NCI-H1930 (cell line): ENCODE measurements at regions not wholly inside any gene's neighbourhood (a gene's known extent, or its start where the extent isn't known, plus 50 kb on each side); places are given as distances from the start of the nearest gene placed in this dataset.
"Not testable (repeated sequence)": the region's sequence is repeated elsewhere in the genome, so short reads cannot be mapped to it uniquely, and the experiment has no call there.

ENCODE experiments used
- DNase-seq, 2 experiments: peaks; one replicate each; lab custom pipeline; 2025; lab: John Stamatoyannopoulos, UW

DNA sequence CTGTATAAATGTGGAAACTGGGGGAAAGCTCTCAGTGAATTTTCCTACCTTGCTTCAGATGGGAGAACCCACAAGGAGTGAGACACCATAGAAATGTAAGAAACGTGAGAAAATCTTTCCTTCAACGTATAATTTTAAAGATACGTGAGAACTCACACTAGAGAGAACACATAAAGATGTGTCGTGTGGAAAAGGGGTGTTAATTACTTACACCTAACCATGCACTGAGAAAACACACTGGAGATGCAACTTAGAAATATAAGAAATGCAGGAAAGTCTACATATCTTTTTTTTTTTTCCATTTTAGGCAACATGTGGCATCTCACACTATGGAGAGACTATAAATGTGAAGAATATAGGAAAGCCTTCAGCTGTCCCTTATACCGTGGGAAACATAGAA, 352.9 kb upstream of the NETO1 start:
- no peak for DNase-seq

DNA sequence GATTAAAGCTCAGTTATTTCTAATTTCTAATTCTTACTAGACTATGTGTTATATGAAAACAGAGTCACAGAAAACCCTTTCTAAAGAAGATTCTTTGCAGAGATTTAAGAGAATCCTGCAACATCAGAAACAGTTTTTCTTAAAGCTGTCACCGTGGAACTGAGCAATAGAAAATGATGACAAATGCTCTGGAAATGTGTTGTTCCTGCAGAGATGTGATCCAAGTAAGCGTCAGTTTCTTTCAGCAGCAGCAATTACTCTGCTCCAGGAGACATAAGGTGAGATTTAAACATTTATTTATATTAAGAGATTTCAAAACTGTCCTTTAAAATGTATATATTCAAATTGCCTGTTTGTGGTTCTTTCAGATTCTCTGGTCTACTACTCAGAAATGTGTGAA, 350.5 kb upstream of the NETO1 start:
- no peak for DNase-seq

DNA sequence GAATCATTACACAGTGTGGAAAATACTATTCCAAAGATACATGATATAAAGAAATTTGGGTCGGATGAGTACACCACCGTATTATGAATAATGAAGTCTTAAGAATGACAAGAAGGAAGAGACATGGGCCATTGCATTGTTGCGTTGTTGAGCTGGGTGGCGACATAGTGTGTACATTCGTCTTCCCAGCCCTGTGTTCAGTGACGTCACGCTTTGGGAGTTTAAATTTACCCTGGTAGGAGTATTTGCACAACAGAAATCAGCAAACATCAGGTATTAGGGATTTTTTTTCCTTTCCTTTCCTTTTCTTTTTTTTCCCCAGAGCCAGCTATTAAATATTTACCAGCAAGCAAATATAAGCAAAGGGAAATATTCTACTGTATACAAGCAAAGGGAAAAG, 347.2 kb upstream of the NETO1 start:
- DNase-seq, result no peak

DNA sequence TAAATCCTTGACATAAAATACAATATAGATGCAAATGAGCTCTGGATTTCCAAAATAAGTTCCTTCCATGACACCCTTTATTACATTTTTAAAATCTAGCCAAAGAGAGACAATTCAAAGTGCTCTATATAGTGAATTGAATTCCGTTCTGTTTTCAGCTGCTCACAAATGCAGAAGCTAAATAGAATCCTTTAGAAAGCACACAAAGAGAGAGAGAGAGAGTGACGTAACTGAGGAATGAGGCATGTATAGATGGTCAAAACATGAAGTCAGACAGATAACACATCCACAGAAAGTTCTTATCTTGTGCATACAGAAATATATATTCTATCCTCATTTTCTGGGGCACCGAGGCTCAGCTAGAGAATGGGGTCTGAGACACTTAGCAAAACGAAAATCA, 344.7 kb upstream of the NETO1 start:
- no peak for DNase-seq

DNA sequence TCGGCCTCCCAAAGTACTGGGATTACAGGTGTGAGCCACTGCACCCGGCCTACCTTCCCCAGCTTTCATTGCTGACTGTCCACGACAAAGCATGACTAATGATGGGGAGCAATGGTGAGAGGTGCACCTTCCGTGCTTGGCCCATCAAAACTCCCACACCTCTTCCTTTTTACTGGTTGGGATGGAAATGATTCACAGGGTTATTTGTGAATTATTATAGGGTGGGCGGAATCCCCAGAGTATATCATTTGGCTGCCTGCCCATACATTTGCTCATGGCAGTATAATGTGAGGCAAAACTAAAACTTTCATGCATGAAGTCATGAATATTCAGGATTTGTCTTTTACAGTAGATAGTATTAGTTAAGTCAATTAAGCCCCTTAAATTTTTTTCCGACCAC, 334.2 kb upstream of the NETO1 start:
- no peak for DNase-seq

DNA sequence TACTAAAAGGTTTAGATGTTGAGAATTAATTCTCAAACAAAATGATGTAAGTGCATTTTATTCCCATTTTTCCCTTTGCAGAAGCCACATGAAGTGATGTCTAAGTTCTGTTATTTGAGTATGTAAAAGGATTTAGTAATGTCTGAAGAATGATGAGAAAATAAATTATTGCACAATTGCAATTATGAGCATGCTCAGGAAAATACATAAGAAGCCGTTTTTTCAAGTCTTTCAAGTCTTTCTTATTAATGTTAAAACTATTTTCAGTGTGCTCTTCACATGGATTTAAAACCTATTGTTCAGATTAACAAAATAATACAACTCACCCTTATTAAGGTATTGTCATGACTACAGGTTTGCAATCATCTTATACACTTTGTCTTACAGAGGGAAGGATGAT, 331.4 kb upstream of the NETO1 start:
- no peak for DNase-seq

DNA sequence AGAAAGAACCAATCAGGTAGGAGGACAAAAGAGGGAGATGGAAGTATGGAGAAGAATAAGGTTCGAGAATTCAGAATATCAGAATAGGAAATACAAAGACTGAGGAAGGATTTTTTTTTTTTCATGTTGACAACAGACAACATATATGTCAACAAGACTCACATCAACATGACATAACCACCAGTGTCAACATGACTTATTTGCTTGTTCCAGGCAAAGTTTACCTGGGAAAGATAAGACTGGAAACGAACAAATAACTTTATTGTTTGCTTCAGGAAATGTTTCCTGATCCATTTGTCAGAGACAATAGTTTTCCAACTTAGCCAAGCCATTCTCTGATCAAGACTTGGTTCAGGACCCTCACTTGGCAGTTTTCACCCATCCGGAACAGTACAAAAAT, 321.9 kb upstream of the NETO1 start:
- DNase-seq, result no peak

DNA sequence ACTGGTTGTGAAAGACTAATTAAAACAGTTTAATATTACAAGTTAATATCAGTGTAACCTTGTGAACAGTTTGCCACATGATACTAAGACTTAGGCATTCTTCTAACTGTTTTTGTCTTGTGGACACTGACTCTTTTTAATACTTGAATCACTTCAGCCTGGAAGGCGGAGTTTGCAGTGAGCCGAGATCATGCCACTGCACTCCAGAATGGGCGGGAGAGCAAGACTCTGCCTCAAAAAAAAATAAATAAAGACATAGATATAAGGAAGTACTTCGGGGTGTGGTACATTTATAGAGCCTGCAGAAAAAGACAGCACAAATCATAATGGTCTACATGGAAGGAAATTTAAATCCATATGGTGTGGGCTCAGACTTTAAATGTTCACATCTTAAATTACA, 300.4 kb upstream of the NETO1 start:
- no peak for DNase-seq

DNA sequence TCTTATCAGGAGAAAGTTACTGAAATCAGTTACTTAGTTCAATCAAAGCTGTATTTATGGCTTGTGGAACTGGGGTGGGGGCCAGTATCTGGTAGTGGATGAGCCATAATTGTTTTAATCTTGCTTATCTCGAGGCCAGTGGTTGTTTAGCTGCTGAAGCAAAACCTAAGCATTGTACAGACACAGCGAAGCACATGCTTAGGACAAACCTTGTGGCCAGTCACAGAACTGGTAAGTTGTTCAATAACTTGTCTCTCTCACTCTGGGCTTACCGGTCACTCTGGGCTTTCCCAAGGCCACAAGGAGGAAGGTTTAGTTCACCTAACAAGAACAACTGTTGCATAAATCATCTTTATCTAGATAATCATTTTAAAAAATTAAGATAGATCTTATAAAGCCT, 296.6 kb upstream of the NETO1 start:
- DNase-seq, result no peak

DNA sequence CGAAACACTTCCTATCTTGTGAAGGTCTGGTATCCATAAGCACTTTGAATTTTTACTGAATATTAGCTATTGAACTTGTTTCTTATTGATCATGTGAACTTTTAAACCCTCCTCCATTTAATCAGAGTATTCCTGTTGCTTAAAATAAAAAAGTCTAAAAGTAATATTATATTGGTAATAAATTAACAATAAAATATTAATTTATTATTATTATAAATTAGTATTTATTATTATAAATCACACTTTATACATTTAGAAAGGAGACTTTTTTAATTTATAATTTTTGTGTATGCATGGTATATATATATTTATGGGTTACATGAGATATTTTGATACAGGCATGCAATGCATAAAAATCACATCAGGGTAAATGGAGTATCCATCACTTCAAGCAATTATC, 295.4 kb upstream of the NETO1 start:
- no peak for DNase-seq

DNA sequence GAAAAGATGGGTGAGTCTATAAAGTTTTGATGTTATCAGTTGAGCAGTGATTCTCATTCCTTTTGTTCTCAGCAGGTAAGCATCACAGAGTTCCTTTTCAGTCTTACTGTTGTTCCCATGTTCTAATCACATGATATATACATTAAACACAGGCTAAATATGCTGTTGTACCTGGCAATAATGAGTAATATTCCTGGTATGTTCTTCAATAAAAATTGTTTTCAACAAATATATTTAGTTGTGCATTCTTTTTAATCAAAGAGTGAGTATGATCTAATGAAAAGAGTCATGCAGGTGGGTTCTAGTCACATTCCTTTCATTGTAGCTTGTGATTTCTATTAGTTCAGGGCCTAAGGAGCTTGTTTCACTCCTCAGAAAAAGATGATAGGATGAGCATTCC, 288.3 kb upstream of the NETO1 start:
- DNase-seq, result no peak

DNA sequence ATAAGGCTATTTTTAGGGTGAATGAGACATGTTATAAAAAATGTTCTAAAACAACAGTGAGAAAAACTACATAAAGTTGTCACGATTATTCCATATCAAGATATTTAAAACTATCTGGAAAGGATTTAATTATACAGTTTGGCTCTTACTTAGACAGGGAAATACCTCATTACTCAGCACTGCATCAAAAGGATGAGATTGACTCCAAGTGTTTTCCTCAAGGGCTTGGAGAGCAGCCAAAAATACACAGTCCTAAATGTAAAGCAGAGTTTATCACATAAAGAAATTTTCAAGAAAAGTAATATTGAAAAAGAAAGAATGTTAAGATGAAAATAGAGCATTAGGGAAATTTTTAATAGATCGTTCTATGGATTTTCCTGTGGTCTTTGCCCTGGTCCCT, 285.5 kb upstream of the NETO1 start:
- DNase-seq, result no peak

DNA sequence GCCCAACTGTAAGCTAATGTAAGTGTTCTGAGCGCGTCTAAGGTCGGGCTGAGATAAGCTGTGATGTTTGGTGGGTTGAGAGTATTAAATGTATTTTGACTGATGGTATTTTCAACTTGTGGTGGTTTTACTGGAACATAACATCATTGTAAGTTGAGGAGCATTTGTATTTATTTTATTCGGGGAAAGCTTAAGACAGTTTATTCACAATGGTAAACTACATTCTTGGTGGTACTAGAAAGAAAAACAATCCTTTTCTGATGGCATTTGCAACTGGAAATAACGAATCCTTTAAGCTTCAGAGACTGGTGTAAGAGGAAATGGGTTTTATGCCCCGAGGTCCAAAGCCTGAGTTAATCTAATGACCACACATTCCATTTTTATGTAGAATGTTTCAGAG, 283.3 kb upstream of the NETO1 start:
- DNase-seq, result no peak

DNA sequence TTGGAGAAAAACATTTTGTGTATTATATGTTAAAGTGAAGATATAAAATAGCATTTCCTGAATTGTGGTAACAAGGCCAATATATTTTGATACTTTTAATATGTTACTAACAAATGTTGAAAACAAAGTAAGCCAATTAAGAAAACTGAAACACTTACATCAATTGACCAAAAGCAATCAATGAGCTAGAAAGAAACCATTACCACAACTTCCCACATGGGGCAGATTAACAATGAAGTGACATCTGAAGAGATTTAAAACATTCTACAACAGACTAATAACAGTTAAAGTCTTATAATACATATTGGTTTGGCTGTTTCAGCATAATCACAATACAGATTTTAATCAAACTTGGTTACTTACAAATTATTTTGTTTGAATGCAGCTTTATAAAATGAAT, 282.4 kb upstream of the NETO1 start:
- no peak for DNase-seq

DNA sequence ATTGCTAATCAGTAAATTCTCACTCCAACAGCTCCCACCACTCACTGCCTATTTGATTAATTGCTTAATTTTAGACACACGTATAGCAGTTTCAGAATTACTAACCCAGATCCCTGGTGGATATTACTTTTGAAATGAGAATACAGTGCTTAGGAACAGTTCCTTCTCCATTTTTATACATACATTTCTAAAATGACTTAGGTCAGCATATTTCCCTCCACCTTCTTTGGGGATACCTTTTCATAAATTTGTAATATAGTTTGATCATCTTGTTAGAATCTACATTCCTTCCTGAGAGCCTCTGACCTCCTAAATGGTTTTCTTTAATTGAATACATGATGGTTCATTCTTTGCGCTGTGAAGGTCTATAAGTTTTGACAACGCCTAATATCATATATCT, 279.8 kb upstream of the NETO1 start:
- DNase-seq, result no peak

DNA sequence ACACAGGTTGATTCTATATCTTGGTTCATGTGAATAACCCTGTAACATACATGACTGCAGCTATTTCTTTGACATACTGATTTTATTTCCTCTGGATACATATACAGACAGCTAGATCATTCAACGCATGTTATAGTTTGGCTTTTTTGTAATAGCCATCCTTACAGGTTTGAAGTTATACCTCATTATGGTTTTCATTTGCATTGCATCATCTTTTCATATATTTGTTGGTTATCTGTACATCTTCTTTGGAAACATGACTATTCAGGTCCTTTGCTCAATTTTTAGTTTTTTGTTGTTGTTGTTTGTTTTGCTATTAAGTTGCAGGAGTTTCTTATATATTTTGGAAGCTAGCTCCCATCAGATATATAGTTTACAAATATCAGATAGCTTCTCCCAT, 276.2 kb upstream of the NETO1 start:
- DNase-seq, result no peak

DNA sequence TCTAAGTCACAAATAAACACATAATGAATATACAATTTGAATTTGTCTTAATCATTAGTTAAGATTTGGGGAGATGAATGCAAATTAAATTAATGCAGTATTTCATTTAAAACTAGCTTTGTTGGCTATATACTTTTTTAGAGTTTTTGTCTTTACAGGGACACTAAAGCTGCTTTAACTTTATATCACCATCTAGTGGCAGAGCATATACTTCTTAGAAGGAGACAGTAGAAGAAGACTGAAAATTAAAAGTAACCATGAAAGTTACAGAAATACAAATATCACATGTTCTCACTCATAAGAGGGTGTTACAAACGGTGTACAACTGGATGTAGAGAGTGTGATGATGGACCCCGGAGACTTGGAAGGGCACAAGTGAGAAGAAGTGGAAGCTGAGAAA, 268.3 kb upstream of the NETO1 start:
- DNase-seq, result no peak

DNA sequence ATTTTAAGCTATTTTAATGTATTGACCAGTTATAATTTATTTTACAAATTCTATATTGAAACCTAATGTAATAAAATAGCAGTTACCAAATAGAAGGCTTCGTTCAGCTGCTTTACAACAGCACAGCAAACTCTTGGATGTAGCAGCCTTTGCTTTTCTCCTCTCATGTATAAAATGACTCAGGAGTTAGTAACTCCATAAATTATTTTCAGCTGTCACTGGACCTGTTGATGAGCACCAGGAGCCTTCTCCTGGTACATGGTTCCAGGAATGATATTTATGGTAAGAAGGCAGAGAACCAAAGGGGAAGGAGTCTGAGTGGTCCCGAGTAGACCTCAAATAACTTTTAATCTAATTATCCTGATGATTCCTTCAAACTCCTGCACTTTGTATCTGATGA, 256.4 kb upstream of the NETO1 start:
- no peak for DNase-seq

DNA sequence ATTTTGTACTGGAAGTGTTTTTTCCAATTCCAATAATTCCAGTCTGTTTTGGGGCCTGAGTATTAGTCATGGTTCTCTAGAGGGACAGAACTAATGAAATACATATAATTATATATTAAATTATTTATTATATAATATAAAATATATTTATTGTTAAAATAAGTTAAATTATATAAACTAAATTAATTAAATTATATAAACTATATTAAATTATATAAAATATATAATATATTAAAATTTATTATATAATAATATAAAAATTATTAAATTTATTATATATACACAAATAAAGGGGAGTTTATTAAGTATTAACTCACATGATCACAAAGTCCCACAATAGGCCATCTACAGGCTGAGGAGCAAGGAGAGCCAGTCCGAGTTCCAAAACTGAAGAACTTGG, 253.4 kb upstream of the NETO1 start:
- no peak for DNase-seq

DNA sequence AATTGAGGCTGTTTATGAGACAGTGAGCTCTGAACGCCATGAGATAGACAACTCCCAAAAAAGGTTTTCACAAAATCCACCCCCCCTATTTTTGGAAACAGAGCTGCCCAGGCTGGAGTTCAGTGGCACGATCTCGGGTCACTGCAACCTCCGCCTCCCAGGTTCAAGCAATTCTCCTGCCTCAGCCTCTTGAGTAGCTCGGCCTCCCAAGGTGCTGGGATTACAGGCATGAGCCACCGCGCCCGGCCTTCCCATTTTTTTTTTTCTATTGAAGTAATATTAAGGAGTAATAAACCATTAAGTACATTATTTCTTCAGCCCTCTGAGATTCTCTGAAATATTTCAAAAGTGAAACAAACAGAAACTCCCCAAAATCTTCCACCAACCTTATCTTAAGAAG, 252.8 kb upstream of the NETO1 start:
- DNase-seq, result no peak

DNA sequence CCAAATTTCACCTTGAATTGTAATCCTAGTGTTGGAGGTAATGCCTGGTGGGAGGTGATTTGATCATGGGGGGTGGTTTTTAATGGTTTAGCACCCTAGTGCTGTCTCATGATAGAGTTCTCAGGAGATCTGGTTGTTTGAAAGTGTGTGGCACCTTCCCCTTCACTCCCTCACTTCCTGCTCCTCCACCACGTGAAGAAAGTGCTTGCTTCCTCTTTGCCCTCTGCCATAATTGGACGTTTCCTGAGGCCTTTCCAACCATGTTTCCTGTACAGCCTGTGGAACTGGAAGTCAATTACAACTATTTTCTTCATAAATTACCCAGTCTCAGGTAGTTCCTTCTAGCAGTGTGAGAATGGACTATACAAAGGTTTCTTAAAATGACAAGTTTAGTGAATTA, 251.8 kb upstream of the NETO1 start:
- no peak for DNase-seq

DNA sequence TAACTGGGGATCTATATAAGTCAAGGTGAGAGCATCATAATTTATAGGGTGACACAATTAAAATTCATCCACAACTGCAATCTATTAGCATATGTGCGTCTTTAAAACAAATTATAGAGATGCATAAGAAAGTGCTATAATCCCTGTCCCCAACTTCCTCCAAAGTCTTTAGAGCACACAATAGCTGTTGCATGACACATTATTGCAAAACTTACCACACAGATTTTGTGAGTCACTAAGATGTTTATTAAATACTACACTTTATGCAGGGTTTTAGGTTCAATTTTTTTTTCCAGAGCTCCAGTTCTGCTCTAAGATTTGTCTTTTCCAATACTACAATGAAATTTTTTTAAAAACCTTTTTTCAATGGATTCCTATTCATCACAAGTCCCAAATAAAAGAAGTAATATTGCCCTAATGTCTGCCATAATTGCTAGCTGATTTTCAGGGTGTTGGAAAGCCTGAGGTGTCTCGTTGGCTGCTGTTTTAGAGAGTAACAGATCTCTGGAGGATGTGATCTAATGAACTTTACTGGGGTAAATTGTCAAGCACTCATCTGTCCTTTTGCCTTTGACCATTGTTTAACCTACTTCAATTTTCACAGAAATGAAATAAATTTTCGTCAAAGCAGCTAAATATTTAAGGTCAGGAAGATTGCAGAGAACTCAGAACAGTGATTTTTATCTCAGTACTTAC, 250.5 kb upstream of the NETO1 start:
- DNase-seq, result no peak

DNA sequence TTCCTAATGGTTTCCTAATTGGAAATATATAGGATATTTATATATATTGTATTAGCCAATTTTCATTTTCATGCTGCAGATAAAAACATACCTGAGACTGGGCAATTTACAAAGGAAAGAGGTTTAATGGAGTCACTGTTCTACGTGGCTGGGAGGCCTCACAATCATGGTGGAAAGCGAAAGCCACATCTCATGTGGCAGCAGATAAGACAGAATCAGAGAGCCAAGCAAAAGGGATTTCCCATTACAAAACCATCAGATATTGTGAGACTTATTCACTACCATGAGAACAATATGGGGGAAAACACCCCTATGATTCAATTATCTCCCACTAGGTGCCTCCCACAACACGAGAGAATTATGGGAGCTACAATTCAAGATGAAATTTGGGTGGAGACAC, 242.5 kb upstream of the NETO1 start:
- DNase-seq, result no peak

DNA sequence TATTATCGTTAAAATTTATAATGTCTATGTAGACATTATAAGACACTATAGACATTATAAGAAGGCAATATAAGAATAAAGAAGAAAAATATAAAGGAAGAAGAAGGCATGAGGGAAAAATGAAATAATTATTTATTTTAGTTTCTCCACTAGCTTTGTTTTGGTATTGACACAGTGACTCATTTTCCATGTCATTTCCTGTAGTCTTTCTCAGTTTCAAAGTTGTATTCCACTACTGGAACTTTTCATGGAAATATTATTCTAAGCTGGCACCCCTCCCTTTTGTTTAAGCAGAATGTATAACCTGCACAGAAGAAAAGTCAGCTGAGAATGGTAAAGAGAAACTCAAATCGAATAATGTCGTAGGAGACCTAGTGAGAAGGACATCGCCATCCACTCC, 234.2 kb upstream of the NETO1 start:
- DNase-seq, result no peak

DNA sequence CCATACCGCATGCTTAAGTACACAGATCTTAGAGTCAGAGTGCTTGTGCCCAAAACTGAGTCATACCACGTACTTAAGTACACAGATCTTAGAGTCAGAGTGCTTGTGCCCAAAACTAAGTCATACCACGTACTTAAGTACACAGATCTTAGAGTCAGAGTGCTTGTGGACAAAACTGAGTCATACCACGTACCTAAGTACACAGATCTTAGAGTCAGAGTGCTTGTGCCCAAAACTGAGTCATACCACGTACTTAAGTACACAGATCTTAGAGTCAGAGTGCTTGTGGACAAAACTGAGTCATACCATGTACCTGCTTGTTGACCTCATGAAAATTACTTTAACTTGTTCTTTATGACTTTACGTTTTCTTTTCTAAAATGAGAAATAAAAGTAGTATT, 233.7 kb upstream of the NETO1 start:
- DNase-seq, result not testable (repeated sequence)
